Right lobe of liver (tissue), 4 donors: ENCODE measurements at regions not wholly inside any gene's neighbourhood (a gene's known extent, or its start where the extent isn't known, plus 50 kb on each side); places are given as distances from the start of the nearest gene placed in this dataset.

ENCODE experiments used
- CTCF ChIP-seq, 4 donors: fragments of 200-600 bp in 3 of 4; fragments of 450-650 bp in 1 of 4; IDR thresholded peaks; one replicate each; pipeline versions ENCODE4 v1.5.1 to v1.8.0; 2016 to 2022; ENCODE audit warnings: antibody characterized with exemption in 4 of 4, mild to moderate bottlenecking in 2 of 4
- POLR2A ChIP-seq: fragments of 450-650 bp; IDR thresholded peaks from one replicate; pipeline ENCODE4 v1.6.1; 2017; ENCODE audit warnings: antibody characterized with exemption, mild to moderate bottlenecking
- donor health status: DM: no; HTN: no; CAD: no.
- donor health status: DM: no; HTN: no; CAD: no.
- donor health status: DM: no; HTN: yes; CAD: no.

GRCh38 chr3:5707794-5708193 lies 520.3 kb downstream of the EDEM1 start:
- no peak for TF ChIP-seq CTCF (IDR thresholded peaks at IDR 0.05)
- TF ChIP-seq POLR2A: no peak
